Stimulated activated CD4-positive, alpha-beta T cell treated with anti-CD3 and anti-CD28 coated beads, Interleukin-15, amount 100 ng/mL, for 48 hours (primary cell): ENCODE measurements at regions not wholly inside any gene's neighbourhood (a gene's known extent, or its start where the extent isn't known, plus 50 kb on each side); places are given as distances from the start of the nearest gene placed in this dataset.
"Not testable (repeated sequence)": the region's sequence is repeated elsewhere in the genome, so short reads cannot be mapped to it uniquely, and the experiment has no call there.

Experiments used
- DNase-seq, 2 donors: peaks; one replicate each; pipeline ENCODE4 v3.0.0-alpha.2; 2020; ENCODE audit warnings: low read depth in 2 of 2

GRCh38 chr2:16394986-16395550 is 270.6 kb downstream of the CYRIA start:
- no peak for DNase-seq

DNA sequence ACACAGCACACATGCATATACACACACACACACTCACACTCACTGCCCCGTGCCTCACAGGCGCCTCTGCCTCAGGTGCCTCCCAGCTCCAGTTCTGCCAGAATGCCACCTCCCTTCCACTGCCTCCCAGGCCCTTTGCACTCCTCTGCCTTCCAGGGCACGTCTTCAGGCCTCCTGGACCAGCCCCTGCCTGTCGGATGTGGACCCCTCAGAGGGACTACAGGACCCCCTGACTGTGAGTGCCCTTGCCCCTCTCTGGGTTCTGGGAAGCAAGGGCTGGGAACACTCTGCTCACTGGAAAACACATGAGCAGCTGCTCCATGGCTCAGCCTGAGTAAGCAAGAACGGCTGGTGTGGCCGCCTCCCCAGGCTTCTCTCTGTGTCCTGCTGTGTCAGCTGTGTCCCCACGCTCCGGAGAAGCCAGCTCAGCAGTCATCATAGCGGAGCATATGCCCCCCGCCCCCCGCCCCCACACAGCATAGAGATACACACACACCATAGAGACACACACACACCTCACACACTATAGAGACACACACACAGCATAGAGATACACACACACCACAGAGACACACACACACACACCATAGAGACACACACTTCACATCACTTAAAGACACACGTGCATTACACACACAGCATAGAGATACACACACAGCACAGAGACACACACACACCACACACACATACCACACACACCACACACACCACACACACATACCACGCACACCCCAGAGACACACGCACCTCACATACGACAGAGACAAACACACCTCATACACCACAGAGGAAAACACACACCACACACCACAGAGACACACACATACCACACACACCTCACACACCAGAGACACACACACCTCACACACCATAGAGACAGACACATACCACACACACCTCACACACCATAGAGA is 271.3 kb downstream of the CYRIA start:
- DNase-seq = no peak

- no peak for DNase-seq
Observed at GRCh38 chr2:16393500-16394071, 272.0 kb downstream of the CYRIA start.

- no peak for DNase-seq
Observed at GRCh38 chr2:16392647-16393499, 272.8 kb downstream of the CYRIA start.

DNA sequence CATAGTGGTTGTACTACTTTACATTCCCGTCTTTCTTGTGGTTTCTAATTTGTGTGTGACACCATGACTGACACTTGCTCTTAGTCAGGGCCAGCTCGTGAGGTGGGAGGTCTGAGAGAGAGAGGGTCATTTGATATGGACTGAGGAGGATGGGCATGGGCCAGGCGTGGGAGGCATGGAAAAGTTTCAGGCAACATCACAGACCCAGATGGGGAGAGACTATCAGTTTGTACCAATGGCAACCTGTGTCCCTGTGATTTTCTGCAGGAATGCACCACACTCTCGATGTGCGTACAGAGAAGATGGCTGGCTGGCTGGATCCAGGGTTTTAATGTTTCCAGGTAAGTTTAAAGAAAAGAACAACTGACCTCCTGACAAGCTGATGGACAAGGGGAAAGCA is 273.6 kb downstream of the CYRIA start:
- DNase-seq = no peak

DNA sequence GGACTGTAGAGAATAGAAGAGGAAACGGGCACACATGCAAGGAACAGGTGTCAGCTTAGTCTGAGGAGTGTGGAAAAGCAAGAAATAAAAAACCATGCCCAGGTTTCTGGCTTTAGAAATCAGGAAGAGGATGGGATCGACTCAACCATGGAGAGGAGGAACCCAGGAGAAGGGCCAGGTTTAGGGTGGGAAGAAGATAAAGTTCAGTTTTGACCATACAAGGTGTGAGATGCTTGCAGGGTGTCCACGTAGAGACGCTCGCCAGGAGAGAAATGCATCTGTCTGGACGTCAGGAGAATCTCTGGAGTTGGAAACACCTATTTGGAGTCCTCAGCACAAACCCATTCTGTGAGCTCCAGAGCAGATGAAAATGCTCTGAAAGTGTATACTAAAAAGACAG is 275.1 kb downstream of the CYRIA start:
- no peak for DNase-seq

- DNase-seq = no peak
Observed at GRCh38 chr2:16389611-16390010, 276.0 kb downstream of the CYRIA start.

GRCh38 chr2:16388199-16388830 is 277.3 kb downstream of the CYRIA start:
- DNase-seq = not testable (repeated sequence)

DNA sequence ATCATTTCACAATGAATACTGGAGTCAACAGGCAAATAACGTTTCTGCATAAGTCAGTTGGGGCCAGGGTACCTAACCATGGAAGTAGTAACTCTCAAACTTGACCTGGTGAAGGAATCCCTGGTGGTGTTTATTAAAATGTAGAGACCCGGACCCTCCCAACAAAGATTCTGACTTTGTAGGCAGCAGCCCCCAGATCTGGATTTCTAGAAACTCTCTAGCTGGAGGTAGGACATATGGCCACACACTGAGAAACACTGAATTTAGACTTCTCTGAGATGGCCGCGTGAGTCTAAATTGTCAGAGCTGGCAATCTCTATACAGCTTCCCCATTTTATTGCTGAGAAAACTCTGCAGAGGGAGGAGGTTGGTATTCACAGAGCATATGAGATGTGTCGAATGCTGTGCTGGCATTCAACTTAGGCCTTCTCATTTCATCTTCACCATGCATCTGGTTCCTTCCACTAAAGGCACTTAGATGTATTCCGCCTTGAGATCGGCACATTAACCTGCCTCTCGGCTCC is 278.1 kb downstream of the CYRIA start:
- DNase-seq = no peak

GRCh38 chr2:16386431-16386830 is 279.2 kb downstream of the CYRIA start:
- DNase-seq = no peak

GRCh38 chr2:16386031-16386430 is 279.6 kb downstream of the CYRIA start:
- DNase-seq = no peak

GRCh38 chr2:16385341-16385740 is 280.3 kb downstream of the CYRIA start:
- no peak for DNase-seq

GRCh38 chr2:16383411-16383810 is 282.2 kb downstream of the CYRIA start:
- DNase-seq = no peak

- no peak for DNase-seq
Observed at GRCh38 chr2:16382451-16382850, 283.2 kb downstream of the CYRIA start.

GRCh38 chr2:16381511-16381910 is 284.1 kb downstream of the CYRIA start:
- no peak for DNase-seq

GRCh38 chr2:16379901-16380300 is 285.7 kb downstream of the CYRIA start:
- DNase-seq = not testable (repeated sequence)

GRCh38 chr2:16379061-16379460 is 286.6 kb downstream of the CYRIA start:
- not testable (repeated sequence) for DNase-seq

DNA sequence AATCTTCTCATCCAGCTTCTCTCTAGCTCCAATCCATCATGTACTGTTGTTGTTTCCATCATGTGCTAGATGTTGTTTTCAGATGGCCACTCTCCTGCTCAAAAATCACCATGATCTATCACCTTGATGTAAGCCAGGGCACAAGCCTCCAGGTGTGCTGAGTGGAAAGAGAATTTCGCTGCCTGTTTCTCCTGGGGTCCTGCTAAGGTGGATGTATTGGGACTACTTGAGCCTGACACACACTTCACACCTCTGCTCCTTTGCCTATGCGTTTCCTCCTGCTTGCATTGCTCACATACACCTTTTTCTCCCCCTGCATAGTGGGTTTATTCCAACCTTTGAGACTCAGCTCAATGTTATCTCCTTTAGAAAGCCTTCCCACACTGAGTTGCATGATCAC is 287.6 kb downstream of the CYRIA start:
- DNase-seq = no peak

DNA sequence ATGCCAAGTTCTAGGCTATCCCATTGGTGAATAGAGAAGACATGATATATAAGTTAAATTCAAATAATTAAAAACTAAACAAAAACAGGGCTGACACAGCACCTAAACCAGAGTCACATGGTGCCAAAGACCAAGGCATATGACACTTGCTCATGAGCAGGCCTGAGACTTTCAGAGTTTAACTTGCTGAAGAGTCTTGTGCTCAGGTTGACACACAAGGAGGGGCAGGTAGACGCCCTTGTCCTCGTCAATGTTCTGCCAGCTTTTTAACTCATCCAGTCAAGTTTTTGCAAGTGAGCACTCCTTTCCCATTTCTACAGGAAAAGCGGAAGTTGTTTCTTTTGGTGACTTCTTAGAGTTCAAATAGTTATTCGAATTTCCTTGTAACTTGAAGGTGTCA is 289.7 kb downstream of the CYRIA start:
- DNase-seq = no peak

GRCh38 chr2:16375351-16375750 is 290.3 kb downstream of the CYRIA start:
- no peak for DNase-seq

- no peak for DNase-seq
Observed at GRCh38 chr2:16374671-16375070, 291.0 kb downstream of the CYRIA start.
